ENCODE measurements at regions not wholly inside any gene's neighbourhood (a gene's known extent, or its start where the extent isn't known, plus 50 kb on each side); places are given as distances from the start of the nearest gene placed in this dataset.

DNA sequence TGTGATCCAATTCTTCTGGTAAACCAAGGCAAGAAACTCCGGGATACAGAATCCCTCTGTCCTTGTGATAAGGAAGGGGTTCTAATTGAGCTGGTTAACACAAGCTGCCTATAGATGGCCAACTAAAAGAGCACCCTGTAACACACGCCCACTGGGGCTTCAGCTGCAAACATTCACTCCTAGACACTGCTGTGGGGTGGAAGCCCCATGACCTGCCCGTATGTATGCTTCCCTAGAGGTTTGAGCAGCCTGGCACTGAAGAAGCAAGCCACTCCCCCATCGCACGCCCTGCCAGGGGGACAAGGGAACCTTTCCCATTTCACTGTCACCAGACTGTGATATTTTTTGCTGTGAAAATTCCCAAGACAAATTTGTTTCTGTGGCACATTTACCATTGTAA is 516.9 kb upstream of the GOLIM4 start:
- TF ChIP-seq, protein P1, sequence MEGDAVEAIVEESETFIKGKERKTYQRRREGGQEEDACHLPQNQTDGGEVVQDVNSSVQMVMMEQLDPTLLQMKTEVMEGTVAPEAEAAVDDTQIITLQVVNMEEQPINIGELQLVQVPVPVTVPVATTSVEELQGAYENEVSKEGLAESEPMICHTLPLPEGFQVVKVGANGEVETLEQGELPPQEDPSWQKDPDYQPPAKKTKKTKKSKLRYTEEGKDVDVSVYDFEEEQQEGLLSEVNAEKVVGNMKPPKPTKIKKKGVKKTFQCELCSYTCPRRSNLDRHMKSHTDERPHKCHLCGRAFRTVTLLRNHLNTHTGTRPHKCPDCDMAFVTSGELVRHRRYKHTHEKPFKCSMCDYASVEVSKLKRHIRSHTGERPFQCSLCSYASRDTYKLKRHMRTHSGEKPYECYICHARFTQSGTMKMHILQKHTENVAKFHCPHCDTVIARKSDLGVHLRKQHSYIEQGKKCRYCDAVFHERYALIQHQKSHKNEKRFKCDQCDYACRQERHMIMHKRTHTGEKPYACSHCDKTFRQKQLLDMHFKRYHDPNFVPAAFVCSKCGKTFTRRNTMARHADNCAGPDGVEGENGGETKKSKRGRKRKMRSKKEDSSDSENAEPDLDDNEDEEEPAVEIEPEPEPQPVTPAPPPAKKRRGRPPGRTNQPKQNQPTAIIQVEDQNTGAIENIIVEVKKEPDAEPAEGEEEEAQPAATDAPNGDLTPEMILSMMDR (IDR thresholded peaks at IDR 0.05; ENCODE audit: control insufficient read depth, extremely low read depth, insufficient read depth) = no peak
- H3K4me3 ChIP-seq (ENCODE audit: low read depth, low read length) = no peak overlapping the region
- DNase-seq (ENCODE audit: low read depth) = no peak

DNA sequence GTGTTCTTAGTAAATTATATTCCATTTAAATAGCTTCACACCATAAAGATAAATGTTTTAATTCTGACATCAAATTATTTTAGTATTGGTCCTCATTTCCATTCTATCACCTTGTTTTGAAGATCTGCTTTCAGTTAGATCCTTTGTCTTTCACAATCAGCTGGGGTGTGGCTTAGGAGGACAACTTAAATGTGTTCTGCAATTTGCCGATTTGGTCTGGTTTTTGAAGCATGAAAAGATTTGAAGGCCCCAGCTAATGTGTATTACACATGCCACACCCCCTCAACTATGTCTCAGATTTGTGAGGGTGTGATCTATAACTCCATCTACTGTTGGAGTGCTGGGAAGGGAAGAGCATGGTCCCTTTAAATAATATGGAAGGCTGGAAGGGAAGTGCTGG is 516.1 kb upstream of the GOLIM4 start:
- no peak for DNase-seq (ENCODE audit: low read depth)
- TF ChIP-seq, protein P1 (IDR thresholded peaks at IDR 0.05; ENCODE audit: control insufficient read depth, extremely low read depth, insufficient read depth) = no peak
- H3K4me3 ChIP-seq (ENCODE audit: low read depth, low read length) = no peak overlapping the region

- TF ChIP-seq, protein P1 (IDR thresholded peaks at IDR 0.05; ENCODE audit: control insufficient read depth, extremely low read depth, insufficient read depth) = no peak
- no peak for DNase-seq (ENCODE audit: low read depth)
- no peak overlapping the region for H3K4me3 ChIP-seq (ENCODE audit: low read depth, low read length)
Observed at GRCh38 chr3:168608926-168609325, 513.2 kb upstream of the GOLIM4 start.

DNA sequence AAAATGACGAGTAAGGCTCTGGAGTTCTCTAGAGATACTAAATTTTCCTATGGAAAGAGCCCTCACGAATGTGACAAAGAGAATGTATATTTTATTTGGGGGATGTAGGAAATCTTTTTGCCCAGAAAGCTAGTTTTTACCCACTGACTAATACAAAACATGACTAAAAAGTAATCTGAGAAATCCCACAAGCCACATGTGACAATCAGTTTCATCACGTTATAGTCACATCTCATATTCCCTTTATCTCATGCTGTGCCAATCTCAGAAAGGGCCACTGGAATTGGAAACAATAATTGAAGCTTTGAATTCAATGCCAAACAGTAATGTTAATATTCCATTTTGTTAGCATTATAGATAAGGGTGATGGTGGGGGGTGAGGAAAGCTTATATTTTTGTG is 509.0 kb upstream of the GOLIM4 start:
- no peak for DNase-seq (ENCODE audit: low read depth)
- no peak overlapping the region for H3K4me3 ChIP-seq (ENCODE audit: low read depth, low read length)
- TF ChIP-seq, protein P1 (IDR thresholded peaks at IDR 0.05; ENCODE audit: control insufficient read depth, extremely low read depth, insufficient read depth) = no peak

- TF ChIP-seq, protein P1 (IDR thresholded peaks at IDR 0.05; ENCODE audit: control insufficient read depth, extremely low read depth, insufficient read depth) = no peak
- H3K4me3 ChIP-seq (ENCODE audit: low read depth, low read length) = no peak overlapping the region
- DNase-seq (ENCODE audit: low read depth) = no peak
Observed at GRCh38 chr3:168598250-168598649, 502.5 kb upstream of the GOLIM4 start.

DNA sequence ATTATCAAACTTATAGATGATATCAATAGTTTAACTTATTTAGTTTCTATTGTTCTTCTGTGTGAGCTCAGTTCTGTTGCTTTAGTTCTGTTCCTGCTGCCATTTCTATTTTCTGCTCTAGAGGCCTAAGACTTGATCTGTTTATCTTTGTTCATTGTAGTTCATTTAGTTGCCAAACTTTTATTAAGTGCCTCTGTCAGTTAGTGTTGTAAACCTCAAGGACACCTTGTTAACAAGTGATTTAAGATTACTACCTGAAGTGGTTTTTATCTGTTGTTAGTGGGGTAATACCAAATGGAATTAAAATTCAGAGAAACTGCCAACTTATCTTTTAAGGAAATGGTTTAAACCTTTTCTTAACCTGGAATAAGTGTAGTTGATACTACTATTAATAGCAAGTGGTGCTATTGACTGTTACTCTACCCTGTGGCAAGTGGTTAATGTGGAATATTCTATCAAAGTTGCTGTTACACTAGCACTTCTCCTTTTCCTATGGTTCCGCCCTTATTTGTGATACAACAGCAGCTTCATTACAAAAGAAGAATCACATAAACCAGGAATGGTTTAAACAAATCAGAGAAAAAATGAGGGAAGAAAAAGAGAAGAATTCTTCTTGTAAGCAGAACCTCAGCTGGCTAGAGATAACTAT is 500.6 kb upstream of the GOLIM4 start:
- DNase-seq (ENCODE audit: low read depth) = no peak
- TF ChIP-seq, protein P1 (IDR thresholded peaks at IDR 0.05; ENCODE audit: control insufficient read depth, extremely low read depth, insufficient read depth) = no peak
- no peak overlapping the region for H3K4me3 ChIP-seq (ENCODE audit: low read depth, low read length)

GRCh38 chr3:168591587-168591986 is 495.9 kb upstream of the GOLIM4 start:
- no peak for DNase-seq (ENCODE audit: low read depth)
- TF ChIP-seq, protein P1 (IDR thresholded peaks at IDR 0.05; ENCODE audit: control insufficient read depth, extremely low read depth, insufficient read depth) = no peak
- no peak overlapping the region for H3K4me3 ChIP-seq (ENCODE audit: low read depth, low read length)
